MM.1S (cell line): ENCODE measurements at regions not wholly inside any gene's neighbourhood (a gene's known extent, or its start where the extent isn't known, plus 50 kb on each side); places are given as distances from the start of the nearest gene placed in this dataset.

Source experiments
- DNase-seq: peaks from one replicate; pipeline ENCODE4 v3.0.0-alpha.2; 2015
- H2AFZ ChIP-seq: fragments of 300-600 bp; sonication (generic); 2 replicates; pipeline ENCODE4 v1.6.0; 2016; ENCODE audit warnings: antibody characterized with exemption, low read length
- H3F3A ChIP-seq: fragments of 300-600 bp; sonication (generic); 2 replicates; pipeline ENCODE4 v1.6.1; 2016; ENCODE audit warnings: mild to moderate bottlenecking, antibody characterized with exemption, low read length, moderate library complexity, mixed read lengths; ENCODE audit not compliant: insufficient read depth
- H3K27ac ChIP-seq: fragments of 300-600 bp; sonication (generic); 2 replicates; pipeline ENCODE4 v1.5.1; 2016; ENCODE audit warnings: mild to moderate bottlenecking, low read length
- H3K27me3 ChIP-seq: fragments of 300-600 bp; sonication (generic); replicated peaks from 2 replicates; pipeline ENCODE4 v1.6.0; 2016; ENCODE audit warnings: low read length; ENCODE audit not compliant: insufficient read depth
- H3K36me3 ChIP-seq: fragments of 300-600 bp; sonication (generic); replicated peaks from 2 replicates; pipeline ENCODE4 v1.6.1; 2016; ENCODE audit warnings: mild to moderate bottlenecking, low read length, mixed read lengths; ENCODE audit not compliant: insufficient read depth
- H3K4me1 ChIP-seq: fragments of 300-600 bp; sonication (generic); 2 replicates; pipeline ENCODE4 v1.6.1; 2016; ENCODE audit warnings: low read length, mixed read lengths
- H3K4me2 ChIP-seq: fragments of 300-600 bp; sonication (generic); 2 replicates; pipeline ENCODE4 v1.6.0; 2016; ENCODE audit warnings: low read depth, low read length
- H3K4me3 ChIP-seq: fragments of 300-600 bp; sonication (generic); 2 replicates; pipeline ENCODE4 v1.5.1; 2016; ENCODE audit warnings: low read length, mixed read lengths
- H3K79me2 ChIP-seq: fragments of 300-600 bp; sonication (generic); 2 replicates; pipeline ENCODE4 v1.6.1; 2016; ENCODE audit warnings: mixed run types, low read length, mixed read lengths
- H3K9ac ChIP-seq: fragments of 300-600 bp; sonication (generic); 2 replicates; pipeline ENCODE4 v1.6.1; 2016; ENCODE audit warnings: low read length, mixed read lengths
- H3K9me2 ChIP-seq: fragments of 300-600 bp; sonication (generic); replicated peaks from 2 replicates; pipeline ENCODE4 v1.6.1; 2016; ENCODE audit warnings: mild to moderate bottlenecking, low read length, mixed read lengths; ENCODE audit not compliant: insufficient read depth
- H3K9me3 ChIP-seq: fragments of 300-600 bp; sonication (generic); replicated peaks from 2 replicates; pipeline ENCODE4 v1.6.1; 2016; ENCODE audit warnings: mild to moderate bottlenecking, low read length, mixed read lengths; ENCODE audit not compliant: insufficient read depth
- H4K20me1 ChIP-seq: fragments of 300-600 bp; sonication (generic); 2 replicates; pipeline ENCODE4 v1.6.1; 2016; ENCODE audit warnings: mild to moderate bottlenecking, low read length, moderate library complexity, mixed read lengths; ENCODE audit not compliant: insufficient read depth
- CTCF ChIP-seq: fragments of 300-600 bp; sonication (generic); IDR thresholded peaks from 2 replicates; pipeline ENCODE4 v1.5.1; 2016; ENCODE audit warnings: antibody characterized with exemption, low read length, mixed read lengths
- EZH2 ChIP-seq: fragments of 300-600 bp; sonication (generic); optimal IDR thresholded peaks from 2 replicates; pipeline ENCODE3; 2017; ENCODE audit warnings: low read depth, mild to moderate bottlenecking, antibody characterized with exemption, low read length, mixed read lengths
- EZH2phosphoT487 ChIP-seq: fragments of 300-600 bp; sonication (generic); IDR thresholded peaks from 2 replicates; pipeline ENCODE4 v1.6.1; 2018; ENCODE audit warnings: antibody characterized with exemption, low read length

GRCh38 chr5:17354265-17354664 lies 136.8 kb downstream of the BASP1 start:
- H3K9me3 ChIP-seq: no peaks in the 10 kb centered on the region
- H3K27ac ChIP-seq: no peak overlapping the region
- no peaks in the 10 kb centered on the region for H3F3A ChIP-seq
- no peak overlapping the region for H3K9ac ChIP-seq
- no peak overlapping the region for H2AFZ ChIP-seq
- no peak overlapping the region for H3K4me3 ChIP-seq
- no peaks in the 10 kb centered on the region for H3K27me3 ChIP-seq
- H3K36me3 ChIP-seq: no peaks in the 10 kb centered on the region
- H3K9me2 ChIP-seq: no peaks in the 10 kb centered on the region
- no peaks in the 10 kb centered on the region for H4K20me1 ChIP-seq
- no peaks in the 10 kb centered on the region for H3K79me2 ChIP-seq
- no peak overlapping the region for H3K4me2 ChIP-seq
- no peaks in the 10 kb centered on the region for H3K4me1 ChIP-seq
- TF ChIP-seq EZH2phosphoT487: no peak
- TF ChIP-seq EZH2: no peak
- TF ChIP-seq CTCF: no peak
- no peak for DNase-seq

- no peaks in the 10 kb centered on the region for H3K27me3 ChIP-seq
- no peaks in the 10 kb centered on the region for H3K36me3 ChIP-seq
- no peak overlapping the region for H3K27ac ChIP-seq
- no peaks in the 10 kb centered on the region for H3K79me2 ChIP-seq
- TF ChIP-seq CTCF: no peak
- no peak for TF ChIP-seq EZH2phosphoT487
- no peak for TF ChIP-seq EZH2
- no peak overlapping the region for H3K9ac ChIP-seq
- no peaks in the 10 kb centered on the region for H3K9me3 ChIP-seq
- no peak overlapping the region for H3K4me2 ChIP-seq
- no peak overlapping the region for H2AFZ ChIP-seq
- DNase-seq: no peak
- H3K4me1 ChIP-seq: no peaks in the 10 kb centered on the region
- H3F3A ChIP-seq: no peaks in the 10 kb centered on the region
- H4K20me1 ChIP-seq: no peaks in the 10 kb centered on the region
- no peak overlapping the region for H3K4me3 ChIP-seq
- H3K9me2 ChIP-seq: no peaks in the 10 kb centered on the region
Observed at GRCh38 chr5:17355586-17356346, 138.3 kb downstream of the BASP1 start.

GRCh38 chr5:17356551-17356950 lies 139.1 kb downstream of the BASP1 start:
- H3K79me2 ChIP-seq: no peaks in the 10 kb centered on the region

More at GRCh38 chr5:17356551-17356950, 139.1 kb downstream of the BASP1 start:
- H3F3A ChIP-seq: no peaks in the 10 kb centered on the region
- H3K36me3 ChIP-seq: no peaks in the 10 kb centered on the region
- no peaks in the 10 kb centered on the region for H3K4me1 ChIP-seq
- H4K20me1 ChIP-seq: no peaks in the 10 kb centered on the region
- H2AFZ ChIP-seq: no peak overlapping the region
- H3K27me3 ChIP-seq: no peaks in the 10 kb centered on the region
- H3K4me3 ChIP-seq: no peak overlapping the region
- TF ChIP-seq EZH2 (no peak), CTCF (no peak), EZH2phosphoT487 (no peak)
- H3K9me2 ChIP-seq: no peaks in the 10 kb centered on the region
- H3K27ac ChIP-seq: no peak overlapping the region
- H3K4me2 ChIP-seq: no peak overlapping the region
- DNase-seq: no peak
- no peak overlapping the region for H3K9ac ChIP-seq
- no peaks in the 10 kb centered on the region for H3K9me3 ChIP-seq
